Stomach (tissue), 4 donors: ENCODE measurements at regions not wholly inside any gene's neighbourhood (a gene's known extent, or its start where the extent isn't known, plus 50 kb on each side); places are given as distances from the start of the nearest gene placed in this dataset.

Source experiments
- POLR2A ChIP-seq, 4 donors: fragments of 450-650 bp; IDR thresholded peaks; one replicate each; pipeline ENCODE4 v1.6.1; 2016; ENCODE audit warnings: antibody characterized with exemption in 4 of 4, control low read depth in 2 of 4, mild to moderate bottlenecking in 1 of 4, moderate library complexity in 1 of 4
- POLR2AphosphoS5 ChIP-seq, 3 donors: sonication (generic); formaldehyde crosslinking; IDR thresholded peaks; one replicate each; pipeline ENCODE4 v1.6.1; 2016; ENCODE audit warnings: antibody characterized with exemption in 3 of 3

- TF ChIP-seq POLR2A (IDR thresholded peaks at IDR 0.05) (no peak), POLR2AphosphoS5 (IDR thresholded peaks at IDR 0.05) (no peak)
Measured at GRCh38 chr13:64300239-64300638, 2884.6 kb upstream of the PCDH20 start.
